ENCODE measurements at regions not wholly inside any gene's neighbourhood (a gene's known extent, or its start where the extent isn't known, plus 50 kb on each side); places are given as distances from the start of the nearest gene placed in this dataset.

- TF ChIP-seq CTCF (IDR thresholded peaks at IDR 0.05): no peak
- TF ChIP-seq POLR2AphosphoS5 (IDR thresholded peaks at IDR 0.05): no peak
- no peak for TF ChIP-seq POLR2A (IDR thresholded peaks at IDR 0.05)
Observed at GRCh38 chrX:1821846-1822245, 207.0 kb downstream of the ASMT start.
